HG03039 (cell line): ENCODE measurements at regions not wholly inside any gene's neighbourhood (a gene's known extent, or its start where the extent isn't known, plus 50 kb on each side); places are given as distances from the start of the nearest gene placed in this dataset.
A peak's percentile ranks its signal among the peaks of the same experiment; 100 is the strongest.
"Not testable (repeated sequence)": the region's sequence is repeated elsewhere in the genome, so short reads cannot be mapped to it uniquely, and the experiment has no call there.

Source experiments
- ATAC-seq: cut with Tn5 transposase; IDR thresholded peaks from one replicate; pipeline ENCODE4 v1.9.1; 2021; ENCODE audit warnings: mild to moderate bottlenecking, moderate library complexity; ENCODE audit not compliant: unreplicated experiment

GRCh38 chr6:68575765-68576439, 59.2 kb upstream of the ADGRB3 start:
- ATAC-seq: no peak

GRCh38 chr6:68572975-68573374, 62.1 kb upstream of the ADGRB3 start:
- peak; percentile 19 for ATAC-seq

GRCh38 chr6:68572525-68572924, 62.6 kb upstream of the ADGRB3 start:
- peak; percentile 95 for ATAC-seq

GRCh38 chr6:68559716-68560115, 75.4 kb upstream of the ADGRB3 start:
- ATAC-seq: no peak

GRCh38 chr6:68559070-68559469, 76.0 kb upstream of the ADGRB3 start:
- ATAC-seq: no peak

GRCh38 chr6:68546620-68547019, 88.5 kb upstream of the ADGRB3 start:
- ATAC-seq: no peak

GRCh38 chr6:68544450-68544849, 90.6 kb upstream of the ADGRB3 start:
- ATAC-seq: no peak

- ATAC-seq: no peak
Measured at GRCh38 chr6:68533339-68533795, 101.7 kb upstream of the ADGRB3 start.

GRCh38 chr6:68527691-68528090, 107.4 kb upstream of the ADGRB3 start:
- no peak for ATAC-seq

GRCh38 chr6:68506911-68507310, 128.2 kb upstream of the ADGRB3 start:
- ATAC-seq: no peak

- no peak for ATAC-seq
Measured at GRCh38 chr6:68502946-68503345, 132.1 kb upstream of the ADGRB3 start.

GRCh38 chr6:68497927-68498326, 137.2 kb upstream of the ADGRB3 start:
- no peak for ATAC-seq

GRCh38 chr6:68494880-68495279, 140.2 kb upstream of the ADGRB3 start:
- not testable (repeated sequence) for ATAC-seq

- no peak for ATAC-seq
Measured at GRCh38 chr6:68476611-68477010, 158.5 kb upstream of the ADGRB3 start.

GRCh38 chr6:68473433-68474210, 161.5 kb upstream of the ADGRB3 start:
- no peak for ATAC-seq

- ATAC-seq: no peak
Measured at GRCh38 chr6:68468244-68468884, 166.7 kb upstream of the ADGRB3 start.

GRCh38 chr6:68458447-68458846, 176.6 kb upstream of the ADGRB3 start:
- ATAC-seq: no peak

GRCh38 chr6:68447112-68447511, 188.0 kb upstream of the ADGRB3 start:
- ATAC-seq: no peak

GRCh38 chr6:68445926-68446325, 189.2 kb upstream of the ADGRB3 start:
- ATAC-seq: no peak

GRCh38 chr6:68443704-68444103, 191.4 kb upstream of the ADGRB3 start:
- ATAC-seq: no peak

GRCh38 chr6:68427630-68428029, 207.5 kb upstream of the ADGRB3 start:
- no peak for ATAC-seq

GRCh38 chr6:68410021-68410420, 225.1 kb upstream of the ADGRB3 start:
- no peak for ATAC-seq
